ENCODE measurements at regions not wholly inside any gene's neighbourhood (a gene's known extent, or its start where the extent isn't known, plus 50 kb on each side); places are given as distances from the start of the nearest gene placed in this dataset.
"Not testable (repeated sequence)": the region's sequence is repeated elsewhere in the genome, so short reads cannot be mapped to it uniquely, and the experiment has no call there.

GRCh38 chr5:106269252-106269843 is 1401.4 kb downstream of the EFNA5 start:
- H2AFZ ChIP-seq (ENCODE audit: low read length, unreplicated experiment), result no peak overlapping the region
- no peaks in the 10 kb centered on the region for H3K27me3 ChIP-seq (ENCODE audit: insufficient read depth, low read length)
- H3K4me3 ChIP-seq (ENCODE audit: low read depth, low read length), result no peak overlapping the region
- H3K36me3 ChIP-seq (ENCODE audit: insufficient read depth, low read length), result no peaks in the 10 kb centered on the region
- no peaks in the 10 kb centered on the region for H3K79me2 ChIP-seq (ENCODE audit: control insufficient read depth, insufficient read depth, low read length, unreplicated experiment)
- H3K27ac ChIP-seq (ENCODE audit: low read depth, low read length), result no peak overlapping the region
- H3K4me1 ChIP-seq (ENCODE audit: control insufficient read depth, insufficient read depth, low read length, unreplicated experiment), result no peaks in the 10 kb centered on the region

- Histone ChIP-seq H3K79me2 (ENCODE audit: control insufficient read depth, insufficient read depth, low read length, unreplicated experiment) (no peaks in the 10 kb centered on the region), H3K27me3 (ENCODE audit: insufficient read depth, low read length) (no peaks in the 10 kb centered on the region), H3K4me1 (ENCODE audit: control insufficient read depth, insufficient read depth, low read length, unreplicated experiment) (no peaks in the 10 kb centered on the region), H3K27ac (ENCODE audit: low read depth, low read length) (no peak overlapping the region), H2AFZ (ENCODE audit: low read length, unreplicated experiment) (no peak overlapping the region), H3K4me3 (ENCODE audit: low read depth, low read length) (no peak overlapping the region), H3K36me3 (ENCODE audit: insufficient read depth, low read length) (no peaks in the 10 kb centered on the region)
Observed at GRCh38 chr5:106267256-106267655, 1403.5 kb downstream of the EFNA5 start.

GRCh38 chr5:106262395-106262794 is 1408.3 kb downstream of the EFNA5 start:
- no peak overlapping the region for H3K4me3 ChIP-seq (ENCODE audit: low read depth, low read length)
- no peaks in the 10 kb centered on the region for H3K4me1 ChIP-seq (ENCODE audit: control insufficient read depth, insufficient read depth, low read length, unreplicated experiment)
- no peak overlapping the region for H3K27ac ChIP-seq (ENCODE audit: low read depth, low read length)
- H3K36me3 ChIP-seq (ENCODE audit: insufficient read depth, low read length), result no peaks in the 10 kb centered on the region
- H2AFZ ChIP-seq (ENCODE audit: low read length, unreplicated experiment), result no peak overlapping the region
- no peaks in the 10 kb centered on the region for H3K79me2 ChIP-seq (ENCODE audit: control insufficient read depth, insufficient read depth, low read length, unreplicated experiment)
- no peaks in the 10 kb centered on the region for H3K27me3 ChIP-seq (ENCODE audit: insufficient read depth, low read length)

GRCh38 chr5:106259431-106260090 is 1411.2 kb downstream of the EFNA5 start:
- not testable (repeated sequence) for H3K27me3 ChIP-seq (ENCODE audit: insufficient read depth, low read length); H3K4me1 ChIP-seq (ENCODE audit: control insufficient read depth, insufficient read depth, low read length, unreplicated experiment); H3K79me2 ChIP-seq (ENCODE audit: control insufficient read depth, insufficient read depth, low read length, unreplicated experiment); H3K4me3 ChIP-seq (ENCODE audit: low read depth, low read length); H2AFZ ChIP-seq (ENCODE audit: low read length, unreplicated experiment); H3K36me3 ChIP-seq (ENCODE audit: insufficient read depth, low read length); H3K27ac ChIP-seq (ENCODE audit: low read depth, low read length)

- H2AFZ ChIP-seq (ENCODE audit: low read length, unreplicated experiment), result no peak overlapping the region
- H3K27me3 ChIP-seq (ENCODE audit: insufficient read depth, low read length), result no peaks in the 10 kb centered on the region
Observed at GRCh38 chr5:106258591-106259125, 1412.1 kb downstream of the EFNA5 start.

GRCh38 chr5:106254784-106255183 is 1416.0 kb downstream of the EFNA5 start:
- Histone ChIP-seq H3K79me2 (ENCODE audit: control insufficient read depth, insufficient read depth, low read length, unreplicated experiment) (no peaks in the 10 kb centered on the region), H3K27me3 (ENCODE audit: insufficient read depth, low read length) (no peaks in the 10 kb centered on the region), H3K4me3 (ENCODE audit: low read depth, low read length) (no peak overlapping the region), H3K27ac (ENCODE audit: low read depth, low read length) (no peak overlapping the region), H2AFZ (ENCODE audit: low read length, unreplicated experiment) (no peak overlapping the region), H3K4me1 (ENCODE audit: control insufficient read depth, insufficient read depth, low read length, unreplicated experiment) (no peaks in the 10 kb centered on the region), H3K36me3 (ENCODE audit: insufficient read depth, low read length) (no peaks in the 10 kb centered on the region)

More at GRCh38 chr5:106258591-106259125, 1412.1 kb downstream of the EFNA5 start:
- H3K27ac ChIP-seq (ENCODE audit: low read depth, low read length), result no peak overlapping the region
- H3K4me1 ChIP-seq (ENCODE audit: control insufficient read depth, insufficient read depth, low read length, unreplicated experiment), result no peaks in the 10 kb centered on the region
- H3K79me2 ChIP-seq (ENCODE audit: control insufficient read depth, insufficient read depth, low read length, unreplicated experiment), result no peaks in the 10 kb centered on the region
- H3K4me3 ChIP-seq (ENCODE audit: low read depth, low read length), result no peak overlapping the region
- no peaks in the 10 kb centered on the region for H3K36me3 ChIP-seq (ENCODE audit: insufficient read depth, low read length)

GRCh38 chr5:106246044-106246745 is 1424.5 kb downstream of the EFNA5 start:
- not testable (repeated sequence) for H3K4me1 ChIP-seq (ENCODE audit: control insufficient read depth, insufficient read depth, low read length, unreplicated experiment); H3K36me3 ChIP-seq (ENCODE audit: insufficient read depth, low read length); H3K27me3 ChIP-seq (ENCODE audit: insufficient read depth, low read length); H3K27ac ChIP-seq (ENCODE audit: low read depth, low read length); H2AFZ ChIP-seq (ENCODE audit: low read length, unreplicated experiment); H3K79me2 ChIP-seq (ENCODE audit: control insufficient read depth, insufficient read depth, low read length, unreplicated experiment); H3K4me3 ChIP-seq (ENCODE audit: low read depth, low read length)

GRCh38 chr5:106241409-106241808 is 1429.3 kb downstream of the EFNA5 start:
- Histone ChIP-seq H3K79me2 (ENCODE audit: control insufficient read depth, insufficient read depth, low read length, unreplicated experiment) (no peaks in the 10 kb centered on the region), H3K27ac (ENCODE audit: low read depth, low read length) (no peak overlapping the region), H3K27me3 (ENCODE audit: insufficient read depth, low read length) (no peaks in the 10 kb centered on the region), H3K4me3 (ENCODE audit: low read depth, low read length) (no peak overlapping the region), H2AFZ (ENCODE audit: low read length, unreplicated experiment) (no peak overlapping the region), H3K36me3 (ENCODE audit: insufficient read depth, low read length) (no peaks in the 10 kb centered on the region), H3K4me1 (ENCODE audit: control insufficient read depth, insufficient read depth, low read length, unreplicated experiment) (no peaks in the 10 kb centered on the region)

- H3K27ac ChIP-seq (ENCODE audit: low read depth, low read length), result no peak overlapping the region
- H3K27me3 ChIP-seq (ENCODE audit: insufficient read depth, low read length), result no peaks in the 10 kb centered on the region
- H3K79me2 ChIP-seq (ENCODE audit: control insufficient read depth, insufficient read depth, low read length, unreplicated experiment), result no peaks in the 10 kb centered on the region
- no peak overlapping the region for H3K4me3 ChIP-seq (ENCODE audit: low read depth, low read length)
- H3K4me1 ChIP-seq (ENCODE audit: control insufficient read depth, insufficient read depth, low read length, unreplicated experiment), result no peaks in the 10 kb centered on the region
- H2AFZ ChIP-seq (ENCODE audit: low read length, unreplicated experiment), result no peak overlapping the region
- H3K36me3 ChIP-seq (ENCODE audit: insufficient read depth, low read length), result no peaks in the 10 kb centered on the region
Observed at GRCh38 chr5:106205916-106206571, 1464.7 kb downstream of the EFNA5 start.

GRCh38 chr5:106202035-106202434 is 1468.7 kb downstream of the EFNA5 start:
- no peak overlapping the region for H2AFZ ChIP-seq (ENCODE audit: low read length, unreplicated experiment)
- no peaks in the 10 kb centered on the region for H3K79me2 ChIP-seq (ENCODE audit: control insufficient read depth, insufficient read depth, low read length, unreplicated experiment)
- no peak overlapping the region for H3K27ac ChIP-seq (ENCODE audit: low read depth, low read length)
- no peaks in the 10 kb centered on the region for H3K4me1 ChIP-seq (ENCODE audit: control insufficient read depth, insufficient read depth, low read length, unreplicated experiment)
- H3K27me3 ChIP-seq (ENCODE audit: insufficient read depth, low read length), result no peaks in the 10 kb centered on the region
- no peak overlapping the region for H3K4me3 ChIP-seq (ENCODE audit: low read depth, low read length)
- no peaks in the 10 kb centered on the region for H3K36me3 ChIP-seq (ENCODE audit: insufficient read depth, low read length)

Measured in ACC112 (cell line).